HG03439 (cell line): ENCODE measurements at regions not wholly inside any gene's neighbourhood (a gene's known extent, or its start where the extent isn't known, plus 50 kb on each side); places are given as distances from the start of the nearest gene placed in this dataset.
"Not testable (repeated sequence)": the region's sequence is repeated elsewhere in the genome, so short reads cannot be mapped to it uniquely, and the experiment has no call there.

Experiments used
- ATAC-seq: cut with Tn5 transposase; IDR thresholded peaks from one replicate; pipeline ENCODE4 v1.9.1; 2021; ENCODE audit warnings: mild to moderate bottlenecking, moderate library complexity; ENCODE audit not compliant: unreplicated experiment

DNA sequence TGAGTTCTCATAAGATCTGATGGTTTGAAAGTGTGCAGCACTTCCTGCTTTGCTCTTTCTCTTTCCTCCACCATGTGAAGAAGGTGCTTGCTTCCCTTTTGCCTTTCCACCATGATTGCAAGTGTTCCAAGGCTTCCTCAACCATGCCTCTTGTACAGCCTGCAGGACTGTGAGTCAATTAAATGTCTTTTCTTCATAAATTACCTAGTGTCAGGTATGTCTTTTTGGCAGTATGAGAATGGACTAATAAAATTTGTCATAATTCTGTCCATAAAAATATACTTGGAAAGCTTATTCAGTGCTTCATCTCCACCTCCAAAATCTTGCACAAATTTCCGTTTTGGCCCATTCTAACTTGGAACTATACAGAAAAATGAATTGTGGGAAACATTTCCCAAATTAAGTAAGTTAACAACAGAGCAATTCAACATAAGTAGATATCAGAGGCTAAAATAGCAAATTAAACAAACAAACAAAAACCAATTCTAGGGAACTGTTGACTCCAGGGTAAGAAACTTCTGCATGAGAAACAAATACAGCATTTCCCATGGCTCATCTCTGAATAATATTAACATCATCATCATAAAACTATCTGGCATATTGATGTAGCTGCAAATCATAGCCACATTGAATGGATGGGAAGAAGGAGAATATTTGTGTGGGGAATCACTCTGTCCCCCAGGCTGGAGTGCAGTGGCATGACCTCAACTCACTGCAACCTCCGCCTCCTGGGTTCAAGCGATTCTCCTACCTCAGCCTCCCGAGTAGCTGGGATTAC lies 459.5 kb upstream of the FAR2 start:
- ATAC-seq = no peak

- ATAC-seq = no peak
These were observed 455.4 kb upstream of the FAR2 start for GRCh38 chr12:28693565-28694219.

- ATAC-seq = no peak
These were observed 450.5 kb upstream of the FAR2 start for GRCh38 chr12:28698553-28698952.

DNA sequence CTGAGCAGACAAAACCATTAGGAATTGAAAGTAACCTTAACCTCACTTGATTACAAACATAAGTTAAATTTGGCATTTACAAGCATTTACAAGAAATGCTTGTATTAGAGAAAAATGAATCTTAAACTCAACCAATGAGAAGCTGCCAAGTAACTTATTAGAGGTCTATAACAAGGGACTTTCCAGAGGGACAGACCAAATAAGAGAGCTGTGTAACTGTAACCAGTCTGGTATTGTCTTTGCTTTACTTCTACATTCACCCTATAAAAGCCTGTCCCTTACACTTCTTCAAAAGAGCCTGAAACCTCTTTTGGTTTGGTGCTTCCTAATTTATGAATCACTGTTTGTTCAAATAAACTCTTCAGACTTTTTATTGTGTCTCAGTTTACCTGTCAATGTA lies 450.0 kb upstream of the FAR2 start:
- no peak for ATAC-seq

DNA sequence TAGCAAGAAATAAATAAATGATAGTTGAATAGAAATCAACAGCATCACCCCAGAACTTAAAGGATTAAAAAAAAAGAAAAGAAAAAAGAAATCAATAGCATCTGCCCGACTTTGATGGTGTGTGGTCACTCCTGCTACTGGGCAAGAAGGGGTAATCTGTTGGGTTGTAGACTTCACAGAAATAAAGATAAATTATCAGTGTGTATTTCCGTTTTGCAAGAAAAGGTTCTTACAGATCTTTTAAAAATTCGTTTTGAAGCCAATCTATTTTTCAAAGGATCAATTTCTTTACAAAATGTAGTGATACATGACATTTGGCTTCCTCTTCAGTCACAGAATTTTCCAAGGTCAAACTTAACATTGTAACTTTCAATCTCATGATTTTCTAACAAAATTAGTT lies 448.9 kb upstream of the FAR2 start:
- ATAC-seq = no peak

GRCh38 chr12:28704477-28705169 lies 444.5 kb upstream of the FAR2 start:
- ATAC-seq = no peak

DNA sequence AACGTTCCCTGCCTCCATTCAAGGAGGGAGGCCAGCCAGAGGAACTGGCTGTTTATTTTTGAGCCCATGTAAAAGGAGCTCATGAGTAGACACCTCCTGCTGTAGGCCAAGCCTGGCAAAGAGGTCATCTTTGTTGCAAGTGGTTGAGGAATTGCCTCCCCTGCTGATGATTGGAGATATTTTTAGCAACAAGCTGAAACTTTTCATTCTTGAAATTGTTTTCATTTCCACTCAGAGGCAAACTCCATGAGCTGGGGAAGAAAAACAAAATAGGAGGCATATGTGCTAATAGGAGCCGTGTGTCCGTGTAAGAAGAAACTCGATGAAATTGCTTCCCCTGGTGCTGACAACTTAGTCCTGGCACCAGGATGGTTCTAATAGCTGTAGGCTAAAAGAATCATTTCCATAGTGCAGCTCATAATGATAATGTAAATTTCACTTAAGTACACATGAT lies 440.1 kb upstream of the FAR2 start:
- ATAC-seq = no peak

DNA sequence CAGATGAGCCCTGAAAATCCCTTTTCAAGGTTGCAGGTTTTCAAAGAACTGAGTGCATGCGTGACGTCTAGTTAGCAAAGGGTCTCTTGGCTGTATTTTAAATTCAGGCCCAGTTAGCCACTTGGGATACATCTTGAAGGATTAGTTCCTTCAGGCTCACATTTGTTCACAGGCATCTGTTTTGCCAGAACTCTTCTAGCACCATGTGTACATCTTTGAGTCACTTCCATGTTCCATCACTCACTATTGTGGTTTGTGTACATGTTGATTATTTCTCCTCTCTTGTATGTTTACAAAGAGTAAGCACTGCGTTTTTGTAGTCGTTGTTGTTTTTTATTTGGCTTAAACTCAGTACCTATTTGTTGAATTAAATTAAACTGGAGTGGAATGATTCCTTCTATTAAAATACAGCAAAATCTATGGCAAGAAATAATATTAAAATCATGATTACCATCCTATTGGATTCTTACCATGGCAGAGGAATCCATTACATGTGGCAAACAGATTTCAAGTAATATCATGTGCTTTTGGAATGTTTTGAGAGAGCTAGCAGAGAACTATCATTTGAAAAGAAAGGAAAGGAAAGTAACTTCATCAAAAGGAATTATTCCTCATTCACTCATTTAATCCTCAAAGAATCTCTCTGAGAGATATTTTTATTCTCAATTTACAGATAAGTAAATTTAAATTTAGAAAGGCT lies 438.9 kb upstream of the FAR2 start:
- no peak for ATAC-seq

GRCh38 chr12:28710882-28711281 lies 438.2 kb upstream of the FAR2 start:
- no peak for ATAC-seq

DNA sequence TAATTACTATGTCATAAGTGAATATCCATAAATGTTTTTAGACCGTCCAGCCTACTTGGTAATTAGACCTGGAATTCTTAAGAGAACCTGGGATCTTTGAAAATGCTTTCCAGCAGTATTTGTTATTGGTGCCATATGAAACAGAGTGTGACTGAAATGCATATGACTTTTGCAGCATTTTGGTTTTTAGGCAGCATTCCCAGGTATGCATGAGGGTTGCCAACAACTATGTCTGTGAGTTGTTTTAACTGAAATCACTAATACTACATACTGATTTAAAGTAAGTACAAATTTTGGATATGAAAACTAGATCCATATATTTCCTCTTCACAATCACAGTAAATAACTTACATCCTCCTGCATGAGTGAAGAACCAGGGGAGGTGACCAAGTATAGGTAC lies 437.7 kb upstream of the FAR2 start:
- ATAC-seq = no peak

DNA sequence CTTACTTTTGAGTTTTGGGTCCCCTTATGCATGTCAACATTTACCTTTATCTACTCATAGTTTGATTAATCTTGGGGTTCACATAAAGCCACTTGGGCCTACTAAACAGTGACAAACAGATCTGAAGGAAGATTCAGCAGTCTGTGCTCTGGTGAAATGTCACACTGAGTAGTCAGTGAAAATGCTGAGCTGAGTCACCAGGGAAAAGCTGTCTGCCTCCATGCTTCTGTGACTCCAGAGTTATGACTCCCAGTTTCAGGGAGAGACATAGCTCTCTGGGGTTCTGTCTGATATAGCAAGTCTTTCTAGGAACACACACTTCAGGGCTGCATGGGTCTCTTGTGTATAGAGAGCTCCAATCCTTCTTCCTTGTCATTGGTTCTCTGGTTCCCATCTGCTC lies 406.3 kb upstream of the FAR2 start:
- ATAC-seq = no peak

DNA sequence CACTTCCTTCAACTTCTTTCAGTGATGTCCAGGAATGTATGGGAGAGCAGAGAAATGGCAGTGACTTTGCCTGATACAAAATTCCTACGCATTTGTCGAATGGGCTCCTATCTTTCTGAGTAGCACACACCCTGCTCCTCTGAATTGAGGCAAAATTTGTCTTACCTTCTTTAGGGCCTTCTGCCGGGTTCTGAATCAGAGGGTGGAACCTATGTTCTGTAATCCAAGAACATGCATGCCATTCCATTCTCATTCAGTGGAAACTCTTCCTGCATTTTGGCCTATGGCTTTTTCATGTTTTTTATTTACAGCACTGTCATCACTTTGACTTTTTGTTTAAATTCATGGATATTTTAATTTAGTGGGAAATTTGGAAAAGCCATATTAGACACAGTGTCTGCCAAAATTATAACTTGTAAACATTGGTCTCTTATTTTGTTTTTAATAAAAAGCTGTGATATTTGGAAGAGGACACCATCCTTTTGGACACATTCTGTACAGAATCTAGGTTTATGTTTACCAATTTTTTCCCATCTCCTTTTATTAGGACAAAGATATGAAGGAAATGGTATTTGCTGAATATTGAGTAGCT lies 402.2 kb upstream of the FAR2 start:
- no peak for ATAC-seq

- ATAC-seq = no peak
These were observed 398.0 kb upstream of the FAR2 start for GRCh38 chr12:28750946-28751685.

GRCh38 chr12:28755027-28755426 lies 394.1 kb upstream of the FAR2 start:
- no peak for ATAC-seq

GRCh38 chr12:28759333-28759732 lies 389.7 kb upstream of the FAR2 start:
- no peak for ATAC-seq

DNA sequence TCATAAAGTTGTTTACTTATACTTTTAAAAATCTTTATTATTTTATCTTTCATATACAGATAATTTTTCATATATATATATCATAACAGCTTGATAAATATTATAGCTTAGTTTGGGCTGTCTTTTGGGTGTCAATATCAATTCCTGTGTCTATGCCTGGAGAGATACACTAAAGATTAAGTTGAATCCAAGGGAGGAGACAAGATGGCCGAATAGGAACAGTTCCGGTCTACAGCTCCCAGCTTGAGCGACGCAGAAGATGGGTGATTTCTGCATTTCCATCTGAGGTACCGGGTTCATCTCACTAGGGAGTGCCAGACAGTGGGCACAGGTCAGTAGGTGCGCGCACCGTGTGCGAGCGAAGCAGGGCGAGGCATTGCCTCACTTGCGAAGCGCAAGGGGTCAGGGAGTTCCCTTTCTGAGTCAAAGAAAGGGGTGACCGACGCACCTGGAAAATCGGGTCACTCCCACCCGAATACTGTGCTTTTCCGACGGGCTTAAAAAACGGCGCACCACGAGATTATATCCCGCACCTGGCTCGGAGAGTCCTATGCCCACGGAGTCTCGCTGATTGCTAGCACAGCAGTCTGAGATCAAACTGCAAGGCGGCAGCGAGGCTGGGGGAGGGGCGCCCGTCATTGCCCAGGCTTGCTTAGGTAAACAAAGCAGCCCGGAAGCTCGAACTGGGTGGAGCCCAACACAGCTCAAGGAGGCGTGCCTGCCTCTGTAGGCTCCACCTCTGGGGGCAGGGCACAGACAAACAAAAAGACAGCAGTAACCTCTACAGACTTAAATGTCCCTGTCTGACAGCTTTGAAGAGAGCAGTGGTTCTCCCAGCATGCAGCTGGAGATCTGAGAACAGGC lies 388.8 kb upstream of the FAR2 start:
- not testable (repeated sequence) for ATAC-seq

DNA sequence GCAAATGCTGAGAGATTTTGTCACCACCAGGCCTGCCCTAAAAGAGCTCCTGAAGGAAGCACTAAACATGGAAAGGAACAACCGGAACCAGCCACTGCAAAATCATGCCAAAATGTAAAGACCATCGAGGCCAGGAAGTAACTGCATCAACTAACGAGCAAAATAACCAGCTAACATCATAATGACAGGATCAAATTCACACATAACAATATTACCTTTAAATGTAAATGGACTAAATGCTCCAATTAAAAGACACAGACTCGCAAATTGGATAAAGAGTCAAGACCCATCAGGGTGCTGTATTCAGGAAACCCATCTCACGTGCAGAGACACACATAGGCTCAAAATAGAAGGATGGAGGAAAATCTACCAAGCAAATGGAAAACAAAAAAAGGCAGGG lies 387.2 kb upstream of the FAR2 start:
- ATAC-seq = not testable (repeated sequence)

- no peak for ATAC-seq
These were observed 382.7 kb upstream of the FAR2 start for GRCh38 chr12:28766398-28766797.

DNA sequence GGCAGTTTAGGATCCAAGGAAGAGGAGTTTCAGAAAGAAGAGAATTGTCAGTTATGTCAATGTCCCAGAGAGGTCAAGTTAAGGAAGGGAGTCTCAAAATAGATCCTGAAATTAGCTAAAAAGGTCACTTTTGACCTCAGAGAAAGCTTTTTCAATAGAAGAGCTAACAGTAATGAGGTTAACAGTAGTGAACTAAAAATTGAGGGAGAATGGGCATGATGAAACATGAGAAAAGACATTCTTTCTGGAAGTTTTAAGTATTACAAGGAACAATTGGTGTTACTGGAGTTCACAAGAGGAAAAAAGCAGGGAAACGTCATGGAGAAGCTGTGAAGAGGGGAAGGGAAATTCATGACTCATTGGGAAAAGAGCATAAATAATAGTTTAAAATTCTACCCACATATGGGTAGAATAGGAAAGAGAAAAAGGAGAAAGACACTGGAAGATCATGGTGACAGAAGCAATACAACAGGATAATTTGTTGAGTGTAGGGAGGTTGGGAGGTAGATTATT lies 381.2 kb upstream of the FAR2 start:
- ATAC-seq = no peak
